Osteoblast (primary cell): ENCODE measurements at regions not wholly inside any gene's neighbourhood (a gene's known extent, or its start where the extent isn't known, plus 50 kb on each side); places are given as distances from the start of the nearest gene placed in this dataset.

Source experiments
- DNase-seq: peaks from one replicate; pipeline ENCODE4 v3.0.0; 2011; ENCODE audit warnings: low spot score, mixed read lengths; ENCODE audit not compliant: insufficient read length; ENCODE audit errors: missing footprints
- H2AFZ ChIP-seq: 2 replicates; pipeline ENCODE4 v1.6.0; 2011; ENCODE audit warnings: mild to moderate bottlenecking, low read length
- H3K27ac ChIP-seq: 2 replicates; pipeline ENCODE4 v1.5.1; 2011; ENCODE audit warnings: mild to moderate bottlenecking, low read depth, low read length, moderate library complexity
- H3K27me3 ChIP-seq: 2 replicates; pipeline ENCODE4 v1.6.0; 2012; ENCODE audit warnings: mild to moderate bottlenecking, control low read depth, inconsistent platforms, low read length, moderate library complexity; ENCODE audit not compliant: insufficient read depth
- H3K36me3 ChIP-seq: 2 replicates; pipeline ENCODE4 v1.5.1; 2011; ENCODE audit warnings: mild to moderate bottlenecking, low read length, control low read depth, moderate library complexity; ENCODE audit not compliant: insufficient read depth
- H3K4me1 ChIP-seq: 2 replicates; pipeline ENCODE4 v1.5.1; 2011; ENCODE audit warnings: mild to moderate bottlenecking, low read length, control low read depth, moderate library complexity; ENCODE audit not compliant: insufficient read depth
- H3K4me2 ChIP-seq: 2 replicates; pipeline ENCODE4 v1.6.0; 2011; ENCODE audit warnings: mild to moderate bottlenecking, low read length; ENCODE audit not compliant: insufficient read depth
- H3K4me3 ChIP-seq: fragments of 200-600 bp; sonication (generic); 3 replicates; pipeline ENCODE4 v1.5.1; 2012; ENCODE audit warnings: mild to moderate bottlenecking, low read length, inconsistent platforms; ENCODE audit not compliant: insufficient read depth
- H3K79me2 ChIP-seq: 2 replicates; pipeline ENCODE4 v1.6.0; 2012; ENCODE audit warnings: mild to moderate bottlenecking, low read length, control low read depth, inconsistent platforms; ENCODE audit not compliant: insufficient read depth
- H3K9me3 ChIP-seq: 2 replicates; pipeline ENCODE4 v1.5.1; 2011; ENCODE audit warnings: low read depth, low read length, control low read depth
- H4K20me1 ChIP-seq: 2 replicates; pipeline ENCODE4 v1.6.0; 2012; ENCODE audit warnings: mild to moderate bottlenecking, low read length, control low read depth; ENCODE audit not compliant: insufficient read depth
- CTCF ChIP-seq: IDR thresholded peaks from 2 replicates; pipeline ENCODE4 v1.5.1; 2011; ENCODE audit warnings: mild to moderate bottlenecking, low read depth, low read length, moderate library complexity; ENCODE audit errors: extremely low read depth

- H4K20me1 ChIP-seq = no peaks in the 10 kb centered on the region
- TF ChIP-seq CTCF = no peak
- no peaks in the 10 kb centered on the region for H3K4me1 ChIP-seq
- H3K79me2 ChIP-seq = no peaks in the 10 kb centered on the region
- H3K4me3 ChIP-seq = no peak overlapping the region
- peaks cover 2% of the 10 kb centered on the region for H3K9me3 ChIP-seq
- no peak overlapping the region for H3K27ac ChIP-seq
- H3K27me3 ChIP-seq = no peaks in the 10 kb centered on the region
- no peaks in the 10 kb centered on the region for H3K36me3 ChIP-seq
- DNase-seq = no peak
- H3K4me2 ChIP-seq = no peak overlapping the region
- H2AFZ ChIP-seq = no peak overlapping the region
These were observed 82.5 kb upstream of the STX18 start for GRCh38 chr4:4624276-4624897.

GRCh38 chr4:4619821-4620220 is 78.0 kb upstream of the STX18 start:
- Histone ChIP-seq H3K4me1 (no peaks in the 10 kb centered on the region), H3K36me3 (no peaks in the 10 kb centered on the region), H4K20me1 (no peaks in the 10 kb centered on the region), H3K27me3 (no peaks in the 10 kb centered on the region), H3K4me3 (no peak overlapping the region), H3K79me2 (no peaks in the 10 kb centered on the region), H2AFZ (no peak overlapping the region), H3K27ac (no peak overlapping the region), H3K4me2 (no peak overlapping the region), H3K9me3 (no peaks in the 10 kb centered on the region)
- TF ChIP-seq CTCF = no peak
- no peak for DNase-seq

- Histone ChIP-seq H3K4me3 (no peak overlapping the region), H2AFZ (no peak overlapping the region), H3K9me3 (no peaks in the 10 kb centered on the region), H3K27ac (no peak overlapping the region), H3K79me2 (no peaks in the 10 kb centered on the region), H3K27me3 (no peaks in the 10 kb centered on the region), H3K4me2 (no peak overlapping the region), H3K4me1 (no peaks in the 10 kb centered on the region), H4K20me1 (no peaks in the 10 kb centered on the region), H3K36me3 (no peaks in the 10 kb centered on the region)
- no peak for TF ChIP-seq CTCF
- no peak for DNase-seq
These were observed 77.0 kb upstream of the STX18 start for GRCh38 chr4:4618847-4619246.

GRCh38 chr4:4614925-4615678 is 73.3 kb upstream of the STX18 start:
- no peak overlapping the region for H3K4me2 ChIP-seq
- H3K9me3 ChIP-seq = no peaks in the 10 kb centered on the region
- no peaks in the 10 kb centered on the region for H4K20me1 ChIP-seq
- H2AFZ ChIP-seq = no peak overlapping the region
- TF ChIP-seq CTCF = no peak
- no peak overlapping the region for H3K4me3 ChIP-seq
- no peaks in the 10 kb centered on the region for H3K4me1 ChIP-seq
- H3K27me3 ChIP-seq = no peaks in the 10 kb centered on the region
- no peaks in the 10 kb centered on the region for H3K79me2 ChIP-seq
- no peak overlapping the region for H3K27ac ChIP-seq
- H3K36me3 ChIP-seq = no peaks in the 10 kb centered on the region
- no peak for DNase-seq
